DMS 273 (cell line): ENCODE measurements at regions not wholly inside any gene's neighbourhood (a gene's known extent, or its start where the extent isn't known, plus 50 kb on each side); places are given as distances from the start of the nearest gene placed in this dataset.
A peak's percentile ranks its signal among the peaks of the same experiment; 100 is the strongest.

Experiments
- DNase-seq: peaks from one replicate; lab custom pipeline; 2025; ENCODE audit not compliant: unreplicated experiment; lab: John Stamatoyannopoulos, UW

GRCh38 chr6:66731310-66731709, 1024.3 kb upstream of the EYS start:
- DNase-seq: no peak

GRCh38 chr6:66725670-66726069, 1018.6 kb upstream of the EYS start:
- no peak for DNase-seq

- no peak for DNase-seq
These were observed 1010.8 kb upstream of the EYS start for GRCh38 chr6:66717801-66718200.

- no peak for DNase-seq
These were observed 992.4 kb upstream of the EYS start for GRCh38 chr6:66699385-66699784.

- no peak for DNase-seq
These were observed 982.6 kb upstream of the EYS start for GRCh38 chr6:66689608-66690007.

- DNase-seq: no peak
These were observed 980.6 kb upstream of the EYS start for GRCh38 chr6:66687611-66688140.

- no peak for DNase-seq
These were observed 968.9 kb upstream of the EYS start for GRCh38 chr6:66675906-66676305.

GRCh38 chr6:66664112-66664511, 957.1 kb upstream of the EYS start:
- DNase-seq: no peak

GRCh38 chr6:66662721-66663507, 955.9 kb upstream of the EYS start:
- DNase-seq: no peak

- peak; percentile 30 for DNase-seq
These were observed 955.2 kb upstream of the EYS start for GRCh38 chr6:66662196-66662595.

- DNase-seq: no peak
These were observed 948.4 kb upstream of the EYS start for GRCh38 chr6:66655420-66655819.

GRCh38 chr6:66638518-66638917, 931.5 kb upstream of the EYS start:
- no peak for DNase-seq

GRCh38 chr6:66638099-66638498, 931.1 kb upstream of the EYS start:
- DNase-seq: no peak

GRCh38 chr6:66628917-66629316, 921.9 kb upstream of the EYS start:
- DNase-seq: no peak

GRCh38 chr6:66623050-66623449, 916.0 kb upstream of the EYS start:
- DNase-seq: no peak

- no peak for DNase-seq
These were observed 898.9 kb upstream of the EYS start for GRCh38 chr6:66605971-66606370.

GRCh38 chr6:66605011-66605410, 898.0 kb upstream of the EYS start:
- no peak for DNase-seq

GRCh38 chr6:66599541-66599940, 892.5 kb upstream of the EYS start:
- DNase-seq: no peak

GRCh38 chr6:66578362-66578761, 871.3 kb upstream of the EYS start:
- no peak for DNase-seq

GRCh38 chr6:66568271-66568670, 861.2 kb upstream of the EYS start:
- DNase-seq: peak; percentile 30

- DNase-seq: no peak
These were observed 854.5 kb upstream of the EYS start for GRCh38 chr6:66561479-66561878.

- peak; percentile 15 for DNase-seq
These were observed 851.2 kb upstream of the EYS start for GRCh38 chr6:66558189-66558588.

- DNase-seq: no peak
These were observed 849.9 kb upstream of the EYS start for GRCh38 chr6:66556936-66557335.
